Liver (tissue), 3 donors: ENCODE measurements at regions not wholly inside any gene's neighbourhood (a gene's known extent, or its start where the extent isn't known, plus 50 kb on each side); places are given as distances from the start of the nearest gene placed in this dataset.
"Not testable (repeated sequence)": the region's sequence is repeated elsewhere in the genome, so short reads cannot be mapped to it uniquely, and the experiment has no call there.

ENCODE experiments used
- EGR1 ChIP-seq, 2 donors: IDR thresholded peaks; 2 replicates each; pipeline ENCODE4 v1.6.1; 2016 to 2018; ENCODE audit warnings: antibody characterized with exemption in 2 of 2, low read depth in 2 of 2
- RAD21 ChIP-seq, 2 donors: IDR thresholded peaks; 2 replicates each; pipeline ENCODE4 v1.6.1; 2016; ENCODE audit warnings: antibody characterized with exemption in 2 of 2, mild to moderate bottlenecking in 2 of 2
- TF ChIP-seq, protein P1 (sequence below): fragments of 150-350 bp; IDR thresholded peaks from 2 replicates; pipeline ENCODE4 v1.5.1; 2017; ENCODE audit warnings: improper control_type of control experiment, low read depth, low read length; ENCODE audit not compliant: missing input control
- donor health status: healthy.
- donor health status: healthy.

GRCh38 chr12:31179627-31180237, 106.1 kb downstream of the DDX11 start:
- TF ChIP-seq, protein P1, sequence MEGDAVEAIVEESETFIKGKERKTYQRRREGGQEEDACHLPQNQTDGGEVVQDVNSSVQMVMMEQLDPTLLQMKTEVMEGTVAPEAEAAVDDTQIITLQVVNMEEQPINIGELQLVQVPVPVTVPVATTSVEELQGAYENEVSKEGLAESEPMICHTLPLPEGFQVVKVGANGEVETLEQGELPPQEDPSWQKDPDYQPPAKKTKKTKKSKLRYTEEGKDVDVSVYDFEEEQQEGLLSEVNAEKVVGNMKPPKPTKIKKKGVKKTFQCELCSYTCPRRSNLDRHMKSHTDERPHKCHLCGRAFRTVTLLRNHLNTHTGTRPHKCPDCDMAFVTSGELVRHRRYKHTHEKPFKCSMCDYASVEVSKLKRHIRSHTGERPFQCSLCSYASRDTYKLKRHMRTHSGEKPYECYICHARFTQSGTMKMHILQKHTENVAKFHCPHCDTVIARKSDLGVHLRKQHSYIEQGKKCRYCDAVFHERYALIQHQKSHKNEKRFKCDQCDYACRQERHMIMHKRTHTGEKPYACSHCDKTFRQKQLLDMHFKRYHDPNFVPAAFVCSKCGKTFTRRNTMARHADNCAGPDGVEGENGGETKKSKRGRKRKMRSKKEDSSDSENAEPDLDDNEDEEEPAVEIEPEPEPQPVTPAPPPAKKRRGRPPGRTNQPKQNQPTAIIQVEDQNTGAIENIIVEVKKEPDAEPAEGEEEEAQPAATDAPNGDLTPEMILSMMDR: not testable (repeated sequence)
- TF ChIP-seq RAD21 (IDR thresholded peaks at IDR 0.05); EGR1 (IDR thresholded peaks at IDR 0.05; ENCODE audit: low read depth in 2 of 2): not testable (repeated sequence)
